ENCODE measurements at regions not wholly inside any gene's neighbourhood (a gene's known extent, or its start where the extent isn't known, plus 50 kb on each side); places are given as distances from the start of the nearest gene placed in this dataset.

DNA sequence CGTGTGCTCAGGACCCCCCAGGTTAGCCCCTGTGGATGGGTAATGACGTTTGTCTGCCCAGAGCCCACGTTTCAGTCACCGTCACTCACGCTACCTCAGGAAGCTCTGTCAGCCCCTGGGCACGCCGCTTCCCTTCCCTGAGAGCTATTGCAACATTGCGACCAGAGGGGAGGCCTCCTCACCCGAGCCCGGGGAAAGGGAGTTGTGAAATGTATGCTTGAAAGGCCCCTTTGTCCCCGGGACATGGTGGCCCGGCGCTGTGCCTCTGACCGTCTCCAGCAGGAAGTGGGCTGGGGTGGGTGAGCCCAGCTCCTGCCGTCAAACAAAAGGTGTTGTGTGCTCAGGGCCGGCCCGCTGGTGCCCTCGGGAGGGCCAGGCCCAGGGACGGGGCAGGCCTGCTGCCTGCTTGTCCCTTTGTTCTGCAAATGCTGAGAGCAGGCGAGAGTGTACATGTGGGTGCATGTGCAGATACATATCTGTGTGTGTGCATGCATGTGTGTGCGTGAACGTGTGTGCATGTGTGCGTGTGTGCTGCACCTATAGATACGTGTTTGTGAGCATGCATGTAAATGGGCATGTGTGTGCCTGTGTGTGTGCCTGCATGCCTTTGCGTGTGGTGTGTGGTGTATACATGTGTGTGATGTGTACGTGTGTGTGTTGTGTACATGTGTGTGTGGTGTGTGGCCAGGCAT, 1125.0 kb downstream of the BRD1 start:
- no peak overlapping the region for H3K4me3 ChIP-seq (ENCODE audit: low read depth, low read length)
- TF ChIP-seq, protein P1, sequence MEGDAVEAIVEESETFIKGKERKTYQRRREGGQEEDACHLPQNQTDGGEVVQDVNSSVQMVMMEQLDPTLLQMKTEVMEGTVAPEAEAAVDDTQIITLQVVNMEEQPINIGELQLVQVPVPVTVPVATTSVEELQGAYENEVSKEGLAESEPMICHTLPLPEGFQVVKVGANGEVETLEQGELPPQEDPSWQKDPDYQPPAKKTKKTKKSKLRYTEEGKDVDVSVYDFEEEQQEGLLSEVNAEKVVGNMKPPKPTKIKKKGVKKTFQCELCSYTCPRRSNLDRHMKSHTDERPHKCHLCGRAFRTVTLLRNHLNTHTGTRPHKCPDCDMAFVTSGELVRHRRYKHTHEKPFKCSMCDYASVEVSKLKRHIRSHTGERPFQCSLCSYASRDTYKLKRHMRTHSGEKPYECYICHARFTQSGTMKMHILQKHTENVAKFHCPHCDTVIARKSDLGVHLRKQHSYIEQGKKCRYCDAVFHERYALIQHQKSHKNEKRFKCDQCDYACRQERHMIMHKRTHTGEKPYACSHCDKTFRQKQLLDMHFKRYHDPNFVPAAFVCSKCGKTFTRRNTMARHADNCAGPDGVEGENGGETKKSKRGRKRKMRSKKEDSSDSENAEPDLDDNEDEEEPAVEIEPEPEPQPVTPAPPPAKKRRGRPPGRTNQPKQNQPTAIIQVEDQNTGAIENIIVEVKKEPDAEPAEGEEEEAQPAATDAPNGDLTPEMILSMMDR (IDR thresholded peaks at IDR 0.05; ENCODE audit: borderline replicate concordance, insufficient read depth, low read depth, low read length), result no peak

DNA sequence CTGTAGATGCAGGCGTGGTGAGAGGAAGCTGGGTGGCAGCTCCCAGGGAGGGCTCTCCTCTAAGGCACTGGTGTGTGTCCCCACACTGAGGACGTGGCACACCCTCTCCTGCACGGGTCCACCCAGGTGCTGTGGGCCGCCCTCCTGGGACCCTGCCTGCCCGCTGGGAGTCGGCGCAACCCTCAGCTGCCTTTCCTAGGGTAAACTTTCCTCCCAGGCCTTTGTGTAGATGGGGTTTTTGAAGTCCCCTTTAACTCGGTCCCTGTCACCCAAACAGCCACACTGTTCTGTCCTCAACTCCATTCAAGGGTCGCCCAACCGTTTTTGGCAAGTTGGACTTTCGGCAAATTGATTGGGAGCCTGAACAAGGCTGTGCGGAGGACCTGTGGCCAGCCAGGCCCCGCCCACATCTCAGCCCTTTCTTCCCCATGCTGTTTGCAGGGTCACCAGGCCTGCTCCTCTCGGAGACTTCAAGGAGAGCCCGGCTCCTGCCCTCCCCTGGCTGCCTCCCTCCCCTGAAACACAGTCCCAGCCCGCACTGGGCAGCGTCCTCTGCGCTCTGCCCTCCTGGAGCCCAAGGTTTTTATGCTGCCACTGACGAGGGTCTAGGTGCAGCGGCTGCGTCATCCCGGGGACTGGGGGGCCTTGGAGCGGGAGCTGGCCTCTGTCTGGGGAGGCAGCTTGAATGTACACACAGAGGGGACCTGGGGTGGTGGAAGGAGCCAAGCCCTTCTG, 1126.2 kb downstream of the BRD1 start:
- TF ChIP-seq, protein P1 (IDR thresholded peaks at IDR 0.05; ENCODE audit: borderline replicate concordance, insufficient read depth, low read depth, low read length), result no peak
- H3K4me3 ChIP-seq (ENCODE audit: low read depth, low read length), result no peak overlapping the region

DNA sequence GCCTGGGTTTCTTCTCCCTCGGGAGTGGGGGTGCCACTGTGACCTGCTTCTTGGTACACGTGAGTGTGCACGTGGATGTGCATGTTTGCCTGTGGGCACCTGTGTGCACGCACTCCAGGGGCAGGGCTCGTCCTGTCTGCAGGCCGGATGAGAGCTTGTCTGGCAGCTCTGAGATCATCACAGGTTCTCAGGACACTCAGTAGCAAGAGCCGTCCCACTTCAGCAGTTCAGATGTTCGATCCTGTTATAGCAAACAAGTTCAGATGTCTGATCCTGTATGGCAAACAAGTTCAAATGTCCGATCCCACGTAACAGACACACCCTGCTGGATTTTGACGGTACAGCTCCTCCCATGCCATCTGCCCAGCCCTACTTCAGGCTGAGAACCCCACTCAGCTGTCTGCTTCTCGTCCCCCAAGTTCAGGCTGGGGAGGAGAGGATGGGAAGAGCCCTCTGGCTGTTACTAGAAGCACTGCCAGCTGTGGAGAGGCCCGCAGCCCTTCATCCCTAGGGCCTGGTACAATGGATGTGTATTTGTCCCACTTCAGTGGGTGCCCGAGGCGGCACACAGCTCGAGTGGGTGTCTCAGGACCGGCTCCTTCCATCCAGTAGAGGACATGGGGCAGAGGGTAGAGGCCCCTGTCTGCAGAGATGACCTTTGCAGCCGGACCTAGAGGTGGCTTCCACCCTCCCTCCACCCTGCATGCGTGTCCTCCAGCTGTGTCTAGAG, 1126.9 kb downstream of the BRD1 start:
- TF ChIP-seq, protein P1 (IDR thresholded peaks at IDR 0.05; ENCODE audit: borderline replicate concordance, insufficient read depth, low read depth, low read length), result no peak

DNA sequence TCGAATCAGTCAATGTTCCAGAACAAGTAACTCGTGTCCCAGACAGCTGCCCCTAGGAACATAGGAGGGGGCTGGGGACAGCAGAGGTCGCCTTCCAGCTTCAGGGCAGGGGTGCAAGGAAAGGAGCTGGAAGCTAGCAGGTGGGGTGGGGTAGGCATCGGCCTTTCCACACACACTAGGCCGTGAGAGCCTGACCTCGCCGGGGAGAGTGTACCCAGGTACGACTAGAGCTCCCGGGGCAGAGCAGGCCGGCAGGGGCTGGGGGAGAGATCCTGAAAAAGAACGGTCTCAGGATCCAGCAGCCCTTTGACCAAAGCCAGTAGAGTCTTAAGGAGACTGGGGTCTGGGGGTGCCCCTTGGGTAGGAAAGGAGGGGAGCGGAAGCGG, 1127.5 kb downstream of the BRD1 start:
- TF ChIP-seq, protein P1 (IDR thresholded peaks at IDR 0.05; ENCODE audit: borderline replicate concordance, insufficient read depth, low read depth, low read length), result no peak
- no peak overlapping the region for H3K4me3 ChIP-seq (ENCODE audit: low read depth, low read length)

More for the DNA sequence above, 1126.9 kb downstream of the BRD1 start:
- no peak overlapping the region for H3K4me3 ChIP-seq (ENCODE audit: low read depth, low read length)

DNA sequence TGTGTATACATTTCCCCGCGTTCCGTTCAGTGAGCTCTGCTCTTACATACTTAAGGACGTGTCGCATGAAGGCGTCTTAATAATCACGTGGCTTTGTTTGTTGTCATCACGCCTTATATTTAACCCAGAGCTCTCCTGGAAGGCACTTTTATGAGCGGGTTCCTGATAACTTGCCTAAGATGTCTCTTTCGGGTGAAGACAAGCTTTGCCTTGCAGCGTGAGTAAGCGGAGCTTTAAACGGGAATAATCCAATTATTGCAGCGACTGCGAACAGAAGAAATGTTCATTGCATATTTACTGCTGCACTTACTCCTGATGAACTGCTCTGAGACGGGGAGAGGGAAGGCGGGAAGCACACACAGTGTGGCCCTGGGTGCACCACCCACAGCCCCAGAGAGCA, 1128.2 kb downstream of the BRD1 start:
- TF ChIP-seq, protein P1 (IDR thresholded peaks at IDR 0.05; ENCODE audit: borderline replicate concordance, insufficient read depth, low read depth, low read length), result no peak
- no peak overlapping the region for H3K4me3 ChIP-seq (ENCODE audit: low read depth, low read length)

GRCh38 chr22:48698618-48699017, 1129.1 kb downstream of the BRD1 start:
- TF ChIP-seq, protein P1 (IDR thresholded peaks at IDR 0.05; ENCODE audit: borderline replicate concordance, insufficient read depth, low read depth, low read length), result no peak
- no peak overlapping the region for H3K4me3 ChIP-seq (ENCODE audit: low read depth, low read length)
